CD4-positive, alpha-beta T cell treated with Interleukin-17A for 4 hours (primary cell): ENCODE measurements at regions not wholly inside any gene's neighbourhood (a gene's known extent, or its start where the extent isn't known, plus 50 kb on each side); places are given as distances from the start of the nearest gene placed in this dataset.
"Not testable (repeated sequence)": the region's sequence is repeated elsewhere in the genome, so short reads cannot be mapped to it uniquely, and the experiment has no call there.

Experiments used
- DNase-seq: peaks from one replicate; pipeline ENCODE4 v3.0.0-alpha.2; 2020; ENCODE audit warnings: mixed read lengths

DNA sequence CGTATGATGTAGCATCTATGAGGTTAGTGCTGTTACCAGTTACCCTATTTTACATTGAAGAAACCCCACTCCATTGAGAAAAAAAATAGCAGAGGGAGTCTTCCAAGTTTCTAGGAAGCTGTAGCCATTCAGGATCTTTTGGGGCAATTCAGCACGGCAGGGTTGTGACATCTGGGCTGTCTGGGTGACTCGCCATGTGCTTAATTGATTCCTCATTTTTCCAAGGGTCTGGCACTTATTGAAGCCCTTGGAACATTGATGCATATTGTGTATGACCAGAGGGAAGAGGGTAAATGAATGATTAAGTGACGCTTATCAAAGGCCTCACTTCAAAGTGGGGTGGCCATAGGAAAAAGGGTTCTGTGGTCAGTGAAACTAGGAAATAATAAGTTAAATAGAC, 248.7 kb downstream of the ARHGAP12 start:
- DNase-seq: no peak

DNA sequence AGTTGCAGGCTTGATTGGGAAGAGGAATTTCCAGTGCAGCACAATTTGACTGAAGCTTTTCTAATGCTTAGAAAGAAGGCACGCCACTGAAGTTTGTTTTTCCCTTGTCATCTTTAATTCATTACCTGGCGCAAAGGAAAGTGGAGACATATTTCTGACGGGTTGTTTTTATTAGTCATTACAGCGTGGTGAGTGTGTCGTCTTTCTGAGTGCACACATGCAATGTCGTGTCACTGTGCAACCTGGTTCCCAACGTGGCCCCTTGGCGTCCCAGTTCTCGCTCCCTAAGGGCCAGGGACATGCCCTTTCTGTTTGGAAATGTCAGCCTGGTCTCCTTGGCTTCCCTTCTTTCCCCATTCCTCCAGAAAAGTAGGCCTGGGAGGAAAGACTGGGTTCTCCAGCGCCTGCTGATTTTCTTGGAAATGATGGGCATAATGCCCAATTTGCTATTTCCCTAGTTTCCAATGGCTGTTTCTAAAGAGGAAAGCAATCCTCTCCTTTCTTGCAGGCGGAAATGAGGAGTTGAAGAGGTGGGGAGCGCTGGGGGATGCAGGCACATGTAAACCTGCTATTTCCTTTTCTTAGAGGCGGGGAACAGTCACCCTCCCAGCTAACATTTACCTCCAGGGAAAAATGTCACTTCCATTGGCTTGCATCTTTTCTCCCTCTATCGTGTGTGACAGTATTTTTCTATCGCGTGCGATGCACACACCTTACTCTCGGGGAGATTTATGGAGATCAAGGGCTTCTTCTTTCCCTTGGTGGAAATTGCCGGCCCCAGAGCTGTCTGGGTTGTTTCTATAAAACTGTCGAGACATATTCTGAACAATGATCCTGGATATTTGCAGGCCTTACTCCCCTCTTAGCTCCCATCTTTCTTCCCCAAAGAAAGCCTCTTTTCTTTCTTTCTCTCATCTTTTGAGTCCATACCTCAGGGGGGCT, 249.8 kb downstream of the ARHGAP12 start:
- DNase-seq: no peak

DNA sequence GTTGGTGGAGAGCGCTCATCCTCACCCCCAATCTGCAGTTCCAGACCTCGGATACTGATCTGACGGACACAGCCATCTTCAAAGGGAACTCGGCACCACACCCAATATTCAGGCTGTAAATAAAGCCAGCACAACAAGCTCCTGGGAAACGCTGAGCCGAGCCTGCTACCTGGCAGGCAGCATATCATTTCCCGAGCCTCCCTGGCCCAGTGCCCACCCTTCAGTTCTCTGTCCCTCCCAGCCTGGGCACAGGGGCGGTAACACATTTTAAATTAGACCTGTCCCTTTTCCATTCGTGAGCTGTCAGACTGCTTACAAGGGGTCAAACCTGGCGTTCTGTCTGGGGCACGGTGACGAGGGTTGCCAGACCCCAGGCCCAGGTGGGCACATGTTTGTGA, 250.5 kb downstream of the ARHGAP12 start:
- no peak for DNase-seq

DNA sequence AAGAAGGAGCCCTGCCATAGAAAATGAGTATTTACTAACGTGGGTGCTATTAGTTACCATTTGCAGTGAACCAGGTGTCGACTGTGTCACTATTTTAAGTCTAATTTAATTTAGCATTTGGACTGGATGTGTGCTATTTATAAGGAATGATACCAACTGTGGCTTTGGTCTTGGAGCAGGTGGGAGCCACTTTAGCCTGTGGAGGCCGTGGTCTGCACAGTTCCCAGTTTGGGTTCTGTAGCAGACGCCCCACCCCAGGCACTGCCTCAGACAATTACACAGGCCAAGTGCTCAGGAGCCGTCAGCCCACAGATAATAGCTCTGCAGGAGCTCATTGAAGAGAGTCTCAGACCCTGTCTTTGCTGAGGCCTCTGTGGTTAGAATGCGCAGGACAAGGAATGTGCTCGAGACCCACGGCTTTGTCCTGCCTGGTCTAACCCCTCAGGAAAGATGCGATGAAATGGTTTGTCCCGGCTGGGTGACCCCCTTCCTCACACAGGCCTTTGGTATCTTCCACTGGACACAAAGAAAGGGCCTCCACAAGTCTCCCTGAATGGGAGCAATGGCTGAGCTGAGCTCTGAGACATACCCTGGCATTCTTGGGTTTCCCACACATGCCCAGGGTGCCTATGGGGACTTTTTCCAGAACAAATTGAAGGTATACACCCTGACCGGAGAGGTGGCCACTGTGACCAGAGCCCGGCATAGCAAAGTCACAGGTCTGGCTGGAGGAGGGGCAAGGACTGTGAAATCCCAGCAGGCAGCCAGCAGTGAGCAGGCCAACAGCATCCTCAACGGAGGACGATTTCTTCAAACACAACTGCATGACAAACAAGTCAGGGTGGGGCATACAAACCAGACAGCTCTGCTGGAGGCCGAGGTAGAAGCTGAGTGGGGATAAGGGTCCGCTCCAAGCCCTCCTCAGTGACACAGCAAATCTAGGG, 251.2 kb downstream of the ARHGAP12 start:
- no peak for DNase-seq

DNA sequence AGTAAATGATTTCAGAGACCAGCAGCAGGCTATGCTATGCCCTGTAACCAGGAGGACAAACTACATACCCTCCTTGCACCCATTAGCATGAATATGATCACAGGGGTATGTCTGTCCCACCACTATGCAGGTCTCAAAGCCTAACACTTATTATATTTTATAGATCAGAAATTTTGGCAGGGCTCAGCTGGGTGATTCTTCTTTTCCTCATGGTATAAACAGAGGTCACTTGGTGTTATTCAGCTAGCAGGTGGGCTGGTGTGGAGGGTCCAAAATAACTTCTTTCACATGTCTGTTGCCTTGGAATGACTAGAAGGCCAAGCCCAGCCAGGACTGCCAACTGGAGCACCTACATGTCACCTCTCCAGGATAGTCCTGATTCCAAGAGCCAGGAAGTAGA, 252.9 kb downstream of the ARHGAP12 start:
- no peak for DNase-seq

DNA sequence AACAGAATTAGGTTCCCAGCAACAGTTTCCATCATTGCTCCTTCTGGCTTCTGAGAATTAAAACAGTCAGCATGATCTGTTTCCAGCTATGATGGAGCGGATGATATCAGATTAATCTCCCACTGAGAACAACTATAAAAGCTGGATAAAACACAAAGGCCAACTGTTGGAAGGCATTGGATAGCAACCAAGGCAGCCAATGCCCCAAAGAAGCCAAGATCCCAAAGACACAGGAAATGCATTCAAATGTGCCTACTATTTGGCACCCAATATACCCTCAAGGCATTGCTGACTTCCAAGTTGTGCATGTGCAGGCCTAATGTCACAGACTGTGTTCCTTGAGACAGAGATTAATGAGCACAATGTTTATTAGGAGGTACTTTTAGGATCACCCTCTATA, 259.3 kb downstream of the ARHGAP12 start:
- DNase-seq: no peak

DNA sequence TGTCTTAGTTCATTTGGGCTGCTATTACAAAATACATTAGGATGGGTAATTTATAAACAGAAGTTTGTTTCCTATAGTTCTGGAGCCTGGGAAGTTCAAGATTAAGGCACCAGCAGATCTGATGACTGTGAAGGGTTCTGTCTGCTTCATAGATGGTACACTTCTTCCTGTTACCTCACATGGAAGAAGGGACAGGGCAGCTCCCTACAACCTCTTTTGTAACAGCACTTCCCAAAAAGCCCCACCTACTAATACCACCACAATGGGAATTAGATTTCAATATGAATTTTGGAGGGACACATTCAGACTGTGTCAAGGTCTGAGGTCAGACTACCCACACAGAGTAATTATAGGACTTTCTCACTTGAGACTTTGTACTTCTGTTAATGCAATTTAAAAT, 260.3 kb downstream of the ARHGAP12 start:
- no peak for DNase-seq

DNA sequence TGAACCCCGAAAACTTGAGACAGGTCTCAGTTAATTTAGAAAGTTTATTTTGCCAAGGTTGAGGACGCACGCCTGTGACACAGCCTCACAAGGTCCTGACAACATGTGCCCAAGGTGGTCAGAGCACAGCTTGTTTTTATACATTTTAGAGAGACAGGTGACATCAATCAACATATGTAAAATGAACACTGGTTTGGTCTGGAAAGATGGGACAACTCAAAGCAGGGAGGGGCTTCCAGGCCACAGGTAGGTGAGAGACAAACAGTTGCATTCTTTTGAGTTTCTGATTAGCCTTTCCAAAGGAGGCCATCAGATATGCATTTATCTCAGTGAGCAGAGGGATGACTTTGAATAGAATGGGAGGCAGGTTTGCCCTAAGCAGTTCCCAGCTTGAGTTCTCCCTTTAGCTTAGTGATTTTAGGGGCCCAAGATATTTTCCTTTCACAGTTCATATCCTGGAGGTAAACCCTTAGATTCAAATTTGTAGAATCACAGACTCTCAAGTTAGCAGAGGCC, 262.8 kb downstream of the ARHGAP12 start:
- not testable (repeated sequence) for DNase-seq

DNA sequence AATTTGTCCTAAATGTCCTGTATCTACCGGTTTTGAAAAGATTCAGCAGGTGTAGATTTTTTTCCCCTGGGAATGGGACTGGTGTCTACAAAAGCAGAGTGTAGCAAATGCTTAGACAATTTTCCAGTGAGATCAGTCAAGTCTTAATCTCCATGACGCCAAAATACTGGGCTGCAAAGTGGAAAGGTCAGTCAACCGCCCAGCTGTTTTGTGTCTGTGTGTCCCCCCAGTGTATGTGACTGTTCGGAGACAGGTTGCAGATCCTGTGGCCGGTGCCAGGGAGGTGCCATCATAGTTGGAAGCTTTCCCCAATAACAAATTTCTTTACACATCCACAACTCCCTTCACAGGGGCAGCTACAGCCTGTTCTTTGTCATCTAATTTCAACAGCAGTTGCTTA, 263.8 kb downstream of the ARHGAP12 start:
- DNase-seq: no peak

DNA sequence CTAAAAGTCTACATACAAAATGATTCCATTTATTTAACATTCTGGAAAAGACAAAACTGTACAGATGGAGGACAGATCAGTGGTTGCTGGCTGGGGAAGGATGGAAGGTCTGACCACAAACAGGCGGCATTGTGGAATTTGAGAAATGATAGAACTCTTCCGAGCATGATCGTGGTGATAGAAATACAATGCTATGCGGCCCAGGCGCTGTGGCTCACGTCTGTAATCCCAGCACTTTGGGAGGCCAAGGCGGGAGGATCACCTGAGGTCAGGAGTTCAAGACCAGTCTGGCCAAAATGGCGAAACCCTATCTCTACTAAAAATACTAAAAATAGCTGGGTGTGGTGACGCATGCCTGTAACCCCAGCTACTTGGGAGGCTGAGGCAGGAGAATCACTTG, 264.6 kb downstream of the ARHGAP12 start:
- DNase-seq: not testable (repeated sequence)

DNA sequence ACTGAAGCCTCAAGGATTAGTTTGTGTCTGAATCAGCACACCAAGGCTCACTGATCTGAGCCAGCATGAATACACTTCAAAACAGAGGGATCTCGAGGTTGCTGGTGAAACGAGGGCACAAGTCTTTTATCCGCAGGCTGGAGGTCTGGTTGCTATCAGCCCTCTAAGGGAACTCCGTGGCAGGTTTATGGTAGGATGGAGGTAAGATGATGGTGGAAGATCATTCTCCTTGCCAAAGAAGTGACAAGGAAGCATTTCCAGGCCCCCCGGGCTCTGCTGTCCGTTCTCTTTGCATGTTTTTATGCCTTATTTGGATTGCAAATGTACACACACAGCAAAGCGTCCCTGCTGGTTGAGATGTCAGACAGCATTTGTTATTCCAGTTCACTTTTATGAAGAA, 268.3 kb downstream of the ARHGAP12 start:
- DNase-seq: no peak

DNA sequence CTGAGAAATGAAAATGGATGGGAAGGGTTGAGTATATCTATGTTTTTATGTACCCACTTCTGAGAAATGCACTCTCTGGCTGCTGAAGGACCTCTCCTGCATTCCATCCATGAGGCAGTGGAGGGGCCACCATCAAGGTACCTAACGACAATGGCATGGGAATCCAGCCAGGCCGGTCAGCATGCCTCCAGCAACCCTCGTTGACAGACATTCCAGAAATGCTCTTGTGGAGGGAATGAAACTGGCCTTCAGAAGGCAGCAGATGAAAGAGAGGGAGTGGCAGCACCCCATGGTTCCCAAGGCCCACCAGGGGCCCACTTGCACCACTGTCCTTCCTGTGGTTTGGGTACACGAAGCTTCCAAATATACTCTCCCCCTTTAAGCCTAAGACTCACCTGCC, 269.0 kb downstream of the ARHGAP12 start:
- no peak for DNase-seq

DNA sequence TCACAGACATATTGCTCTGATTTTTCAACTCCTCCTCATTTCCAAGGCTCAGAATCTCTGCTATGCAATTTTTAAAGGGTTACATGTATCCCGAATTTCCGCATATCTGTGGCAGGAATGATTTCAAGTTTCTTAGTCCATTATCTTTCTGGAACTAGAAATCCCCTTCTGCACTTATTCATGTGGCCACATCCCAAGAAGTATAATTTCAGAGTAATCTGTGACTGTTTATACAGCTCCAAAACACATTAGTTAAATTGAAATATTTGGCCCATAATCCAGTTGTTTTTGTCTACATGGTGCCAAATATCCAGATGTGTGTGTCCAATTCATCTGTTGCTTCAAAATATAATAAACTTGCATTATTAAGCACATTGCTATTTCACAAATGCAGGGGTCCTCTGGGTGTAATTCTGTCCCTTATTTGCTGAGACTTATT, 271.2 kb downstream of the ARHGAP12 start:
- no peak for DNase-seq

DNA sequence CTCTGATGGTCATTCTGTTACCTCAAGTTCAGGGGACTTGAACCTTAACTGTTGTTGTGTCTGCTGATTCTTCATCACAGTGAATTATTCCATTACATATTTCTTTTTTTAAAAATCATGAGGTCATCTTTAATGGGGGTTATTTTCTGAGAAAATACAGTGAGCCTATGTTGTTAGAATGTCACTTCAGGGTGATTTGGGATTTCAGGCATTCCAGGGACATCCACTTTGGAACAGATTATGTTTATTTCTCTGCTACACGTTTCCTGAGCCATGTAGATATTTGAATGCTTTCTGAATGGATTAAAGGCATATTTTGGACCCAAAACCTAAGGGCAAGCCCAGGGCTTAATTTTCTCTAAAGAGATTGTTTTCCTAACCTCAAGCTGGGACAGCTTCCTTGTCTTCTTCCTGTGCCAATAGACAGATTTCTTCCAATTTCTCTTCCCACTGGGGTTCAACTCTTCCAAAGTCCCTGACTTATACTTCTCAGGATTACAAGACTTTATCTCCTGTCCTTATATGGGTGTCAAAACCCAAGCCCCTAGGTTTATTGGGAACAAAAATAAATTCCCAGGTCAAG, 271.7 kb downstream of the ARHGAP12 start:
- no peak for DNase-seq

DNA sequence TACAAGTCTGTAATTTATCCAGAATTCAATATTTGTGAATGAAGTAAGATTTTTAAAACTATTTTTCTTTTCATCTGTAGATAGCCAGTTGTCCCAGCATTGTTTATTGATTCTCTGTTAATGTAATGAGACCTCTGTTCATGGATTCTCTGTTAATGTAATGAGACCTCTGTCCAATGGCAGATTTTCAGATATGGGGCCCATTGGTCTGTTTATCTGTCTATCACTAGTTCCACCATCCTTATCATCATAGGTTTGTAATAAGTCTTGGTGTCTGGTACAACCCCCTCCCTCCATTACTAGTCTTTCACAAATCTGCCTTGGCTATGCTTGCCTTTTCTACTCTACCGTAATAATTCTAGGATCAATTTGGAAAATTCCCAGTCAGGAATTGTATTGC, 276.6 kb downstream of the ARHGAP12 start:
- no peak for DNase-seq

DNA sequence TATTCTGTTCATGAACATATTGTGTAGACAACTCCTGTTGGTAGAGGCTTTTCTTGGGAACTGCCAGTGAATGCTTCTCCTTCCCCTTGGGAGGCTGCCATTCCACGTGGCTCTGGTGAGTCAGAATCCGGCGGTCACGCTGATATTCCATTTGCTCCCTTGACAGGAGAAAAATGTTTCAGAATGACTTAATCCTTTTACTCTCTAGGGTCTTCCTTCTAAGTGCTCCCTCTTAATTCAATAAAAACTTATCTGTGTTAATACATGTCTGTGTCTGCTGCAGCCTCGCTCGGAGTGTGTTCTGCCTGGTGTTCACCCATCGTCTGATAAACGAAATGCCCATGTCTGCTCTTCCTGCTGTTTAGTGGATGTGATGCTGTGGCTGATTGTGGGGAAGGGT, 278.6 kb downstream of the ARHGAP12 start:
- DNase-seq: no peak

DNA sequence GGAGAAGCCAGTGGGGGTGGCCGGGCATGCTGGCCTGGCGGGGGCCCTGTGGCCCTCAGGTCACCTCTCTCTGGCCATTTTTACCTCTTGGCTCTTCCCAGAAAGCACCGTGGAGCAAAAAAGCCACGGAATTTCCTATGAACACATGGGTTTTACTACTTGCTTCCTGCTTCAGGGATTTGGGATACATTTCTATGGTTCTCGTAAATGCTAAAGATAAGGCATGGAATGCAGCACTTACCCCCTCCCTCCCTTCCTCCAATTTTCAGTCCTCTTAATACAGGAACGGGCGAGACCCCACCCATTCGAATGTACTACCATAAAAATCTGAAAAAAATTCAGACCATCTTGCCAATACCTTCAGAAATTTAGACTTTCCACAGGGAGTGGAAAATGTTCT, 279.7 kb downstream of the ARHGAP12 start:
- no peak for DNase-seq

DNA sequence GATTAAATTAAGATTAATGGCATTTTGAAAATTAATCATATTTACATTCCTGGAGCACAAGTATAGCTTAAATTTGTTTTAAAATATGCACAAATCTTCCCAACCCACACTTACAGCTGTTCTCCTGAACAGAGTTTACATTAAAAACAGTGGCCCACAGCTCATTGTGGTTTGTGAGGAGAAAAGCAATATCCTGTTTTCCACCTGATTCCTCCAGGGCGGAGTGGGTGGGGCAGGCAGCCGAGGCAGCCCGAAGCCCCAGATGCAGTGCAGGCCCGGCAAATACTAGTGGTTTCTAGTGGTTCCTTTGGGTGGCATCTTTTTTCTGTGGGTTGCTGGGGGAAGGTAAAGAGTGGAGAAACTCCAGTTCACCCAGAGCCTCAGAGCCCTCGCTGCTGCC, 280.8 kb downstream of the ARHGAP12 start:
- no peak for DNase-seq

DNA sequence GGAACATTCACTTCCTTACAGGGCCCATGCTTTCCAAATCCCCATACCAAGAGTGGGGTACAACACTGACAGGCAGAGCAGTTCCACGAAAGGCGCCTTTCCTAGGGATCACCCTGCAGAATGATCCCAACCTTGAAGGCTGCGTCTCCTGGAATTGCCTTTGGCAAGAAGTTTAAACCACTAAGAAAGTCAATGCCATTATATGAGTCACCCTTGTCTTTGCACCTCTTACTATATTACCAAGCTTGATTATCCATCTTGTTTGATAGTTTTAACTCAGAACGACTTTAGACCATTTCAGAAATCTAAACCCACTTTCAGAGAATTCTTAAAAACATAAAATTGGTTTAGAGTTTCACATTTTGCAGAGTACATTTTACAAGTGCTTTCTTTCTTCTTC, 282.1 kb downstream of the ARHGAP12 start:
- DNase-seq: no peak

DNA sequence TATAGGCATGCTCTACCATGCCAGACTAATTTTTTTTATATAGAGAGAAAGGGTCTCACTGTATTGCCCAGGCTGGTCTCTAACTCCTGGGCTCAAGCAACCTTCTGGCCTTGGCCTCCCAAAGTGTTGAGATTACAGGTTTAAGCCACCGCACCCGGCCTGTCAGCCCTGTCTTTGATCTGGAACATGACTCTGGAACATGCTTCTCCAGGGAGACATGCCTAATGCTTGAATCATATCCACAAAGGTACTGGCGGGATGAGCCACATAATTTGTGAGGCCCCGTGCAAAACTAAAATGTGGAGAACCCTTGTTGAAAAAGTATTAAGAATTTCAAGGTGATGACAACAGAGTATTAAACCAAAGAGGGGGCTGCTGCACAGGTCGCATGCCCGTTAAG, 282.8 kb downstream of the ARHGAP12 start:
- no peak for DNase-seq

DNA sequence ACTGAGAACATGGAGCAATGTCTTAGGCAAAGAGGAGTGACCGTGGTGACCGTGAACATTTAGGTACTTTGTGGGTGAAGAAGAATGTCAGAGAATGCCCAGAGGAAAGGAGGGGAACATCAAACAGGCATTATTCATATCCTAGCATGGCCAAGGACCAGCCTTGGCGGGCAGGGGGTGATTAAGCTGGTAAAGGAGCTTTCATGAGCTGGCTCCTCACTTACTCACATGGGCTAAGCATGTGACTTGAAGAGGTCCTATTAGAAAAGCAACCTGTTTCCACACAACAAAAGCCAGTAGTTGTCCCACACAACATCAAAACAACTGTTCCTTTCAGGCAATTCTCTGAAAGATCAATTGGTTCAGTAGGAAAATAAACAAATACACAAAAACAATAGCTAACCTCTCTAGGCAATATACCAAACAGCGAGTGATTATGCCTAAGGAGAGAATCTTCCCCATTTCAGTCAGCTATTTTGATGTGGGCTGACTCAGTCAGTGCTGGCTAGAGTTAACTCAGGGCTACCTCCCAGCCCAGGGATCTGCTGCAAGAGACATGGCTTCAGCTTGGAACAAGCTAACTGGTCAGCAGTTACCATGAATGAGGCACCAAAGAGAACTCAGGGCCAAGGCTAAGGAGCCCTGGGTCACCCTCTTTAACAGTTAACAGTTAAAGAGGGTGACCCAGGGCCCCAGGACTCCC, 283.5 kb downstream of the ARHGAP12 start:
- DNase-seq: no peak

DNA sequence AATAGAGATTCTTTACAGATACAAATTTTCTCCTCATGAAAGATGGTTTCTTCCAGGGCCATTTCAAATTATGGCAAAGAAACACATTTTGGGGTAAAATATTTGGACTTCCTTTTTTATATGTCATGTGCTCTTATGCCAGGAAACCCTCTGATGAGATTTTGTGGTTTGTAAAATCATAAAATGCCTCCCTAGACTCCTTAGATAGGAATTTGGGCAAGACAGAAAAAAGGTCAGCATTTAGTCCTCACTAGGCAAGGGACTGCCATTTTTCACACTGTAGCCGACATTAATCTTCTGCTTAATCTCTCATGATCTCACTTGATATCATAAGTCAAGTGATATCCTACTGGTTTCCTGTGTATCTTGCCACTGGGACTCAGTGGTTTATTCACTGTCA, 286.4 kb downstream of the ARHGAP12 start:
- no peak for DNase-seq
